B cell (primary cell): ENCODE measurements at regions not wholly inside any gene's neighbourhood (a gene's known extent, or its start where the extent isn't known, plus 50 kb on each side); places are given as distances from the start of the nearest gene placed in this dataset.

Source experiments
- ATAC-seq: fragments of 200-7000 bp; cut with Tn5 transposase; one replicate; pipeline ENCODE4 v1.10.0; 2021; ENCODE audit warnings: low read depth, mild to moderate bottlenecking, moderate number of reproducible peaks, moderate library complexity
- CTCF ChIA-PET: fragments of 350-600 bp; sonication (Branson Sonifier 250); formaldehyde crosslinking; loops from one replicate; lab custom pipeline; 2021; ENCODE audit warnings: antibody characterized with exemption, inconsistent platforms; lab: Charles Lee
- POLR2A ChIA-PET: fragments of 350-600 bp; sonication (Branson Sonifier 250); formaldehyde crosslinking; loops from one replicate; lab custom pipeline; 2021; ENCODE audit warnings: antibody characterized with exemption; lab: Charles Lee
- DNase-seq: peaks from one replicate; pipeline ENCODE4 v3.0.0; 2013
- H2AFZ ChIP-seq: 2 replicates; pipeline ENCODE4 v1.6.1; 2012; ENCODE audit warnings: mild to moderate bottlenecking, low read depth, low read length; ENCODE audit not compliant: insufficient read depth, poor library complexity, severe bottlenecking
- H3K27ac ChIP-seq, 2 donors: 1 replicate in 1 of 2; 2 replicates in 1 of 2; pipeline ENCODE4 v1.5.1; 2012 to 2013; ENCODE audit warnings: low read length in 2 of 2, mild to moderate bottlenecking in 2 of 2, moderate library complexity in 1 of 2
- H3K27me3 ChIP-seq, 4 experiments: fragments of 200-600 bp in 1 of 4; sonication (generic) in 1 of 4; replicated peaks in 1 of 4; 1 replicate in 2 of 4; 2 replicates in 2 of 4; pipeline versions ENCODE4 v1.6.1 to v1.7.0; 2013 to 2016; ENCODE audit warnings: low read length in 3 of 4, mild to moderate bottlenecking in 2 of 4, mixed read lengths in 1 of 4, moderate library complexity in 1 of 4; ENCODE audit not compliant: insufficient read depth in 4 of 4, control insufficient read depth in 3 of 4; ENCODE audit errors: control extremely low read depth in 1 of 4
- H3K36me3 ChIP-seq, 2 experiments: replicated peaks in 1 of 2; 1 replicate in 1 of 2; 2 replicates in 1 of 2; pipeline versions ENCODE4 v1.6.1 to v1.7.1; 2013; ENCODE audit warnings: low read length in 1 of 2; ENCODE audit not compliant: insufficient read depth in 2 of 2, control insufficient read depth in 1 of 2; ENCODE audit errors: control extremely low read depth in 1 of 2, extremely low read depth in 1 of 2
- H3K4me1 ChIP-seq, 2 donors: fragments of 200-600 bp in 1 of 2; sonication (generic) in 1 of 2; 1 replicate in 1 of 2; 2 replicates in 1 of 2; pipeline versions ENCODE4 v1.5.1 to v1.6.1; 2013 to 2017; ENCODE audit warnings: low read length in 2 of 2; ENCODE audit not compliant: control insufficient read depth in 2 of 2, insufficient read depth in 2 of 2
- H3K4me2 ChIP-seq: replicated peaks from 2 replicates; pipeline ENCODE3; 2012; ENCODE audit warnings: mild to moderate bottlenecking, low read depth, low read length; ENCODE audit not compliant: poor library complexity, severe bottlenecking
- H3K4me3 ChIP-seq, 5 experiments: fragments of 200-600 bp in 1 of 5; sonication (generic) in 1 of 5; 1 replicate in 3 of 5; 2 replicates in 2 of 5; pipeline versions ENCODE4 v1.5.1 to v1.7.0; 2011 to 2016; ENCODE audit warnings: low read length in 4 of 5, mild to moderate bottlenecking in 4 of 5, low read depth in 2 of 5, control low read depth in 1 of 5, moderate library complexity in 1 of 5; ENCODE audit not compliant: insufficient read depth in 1 of 5; ENCODE audit errors: control extremely low read depth in 1 of 5, extremely low read depth in 1 of 5
- H3K79me2 ChIP-seq: fragments of 200-600 bp; sonication (generic); one replicate; pipeline ENCODE4 v1.6.0; 2016; ENCODE audit warnings: low read length; ENCODE audit not compliant: control insufficient read depth, insufficient read depth
- H3K9ac ChIP-seq: fragments of 200-600 bp; sonication (generic); 2 replicates; pipeline ENCODE4 v1.6.1; 2017; ENCODE audit warnings: mild to moderate bottlenecking, low read length, moderate library complexity
- H3K9me3 ChIP-seq, 3 donors: one replicate each; pipeline versions ENCODE4 v1.6.1 to v1.7.1; 2013; ENCODE audit warnings: low read length in 2 of 3; ENCODE audit not compliant: control insufficient read depth in 2 of 3, insufficient read depth in 1 of 3; ENCODE audit errors: control extremely low read depth in 1 of 3
- H4K20me1 ChIP-seq: 2 replicates; pipeline ENCODE4 v1.6.0; 2012; ENCODE audit warnings: mild to moderate bottlenecking, low read length; ENCODE audit not compliant: insufficient read depth, control insufficient read depth, poor library complexity, severe bottlenecking
- H3K27ac Mint-ChIP-seq: one replicate; pipeline ENCODE4 v1.8.0; 2021; ENCODE audit warnings: mixed read lengths
- H3K27me3 Mint-ChIP-seq: one replicate; pipeline ENCODE4 v1.8.0; 2021; ENCODE audit warnings: mixed read lengths
- H3K4me1 Mint-ChIP-seq: one replicate; pipeline ENCODE4 v1.8.0; 2021; ENCODE audit warnings: mixed read lengths
- H3K4me3 Mint-ChIP-seq: one replicate; pipeline ENCODE4 v1.8.0; 2021; ENCODE audit warnings: mixed read lengths
- H3K9me3 Mint-ChIP-seq: one replicate; pipeline ENCODE4 v1.8.0; 2022; ENCODE audit warnings: mixed read lengths; ENCODE audit not compliant: insufficient read depth
- CTCF ChIP-seq: fragments of 200-600 bp; IDR thresholded peaks from one replicate; pipeline ENCODE4 v1.8.0; 2022; ENCODE audit warnings: antibody characterized with exemption, mild to moderate bottlenecking
- EZH2 ChIP-seq: IDR thresholded peaks from 2 replicates; pipeline ENCODE4 v1.6.1; 2012; ENCODE audit warnings: borderline replicate concordance, low read depth, mild to moderate bottlenecking, moderate library complexity, low read length; ENCODE audit not compliant: insufficient read depth, poor library complexity, severe bottlenecking
- WGBS: methylation state at CpG from one replicate; pipeline ENCODE4 v1.1.5; 2013; ENCODE audit warnings: missing lambda C conversion rate; ENCODE audit not compliant: insufficient coverage; 5-methylcytosine and 5-hydroxymethylcytosine counted together
- intact Hi-C: fragments of 100-400 bp; cut with micrococcal nuclease; formaldehyde crosslinking; loops from one replicate; pipeline ENCODE4 v1.10.0; 2022

- DNase-seq, result no peak
- Mint-ChIP-seq H3K4me1 (no peaks in the 10 kb centered on the region), H3K4me3 (no peak overlapping the region), H3K27ac (no peak overlapping the region), H3K9me3 (peaks cover 4% of the 10 kb centered on the region), H3K27me3 (no peaks in the 10 kb centered on the region)
- H3K27ac ChIP-seq, result no peak overlapping the region
- no peak for TF ChIP-seq EZH2
- no peak for TF ChIP-seq CTCF
- no peaks in the 10 kb centered on the region for H4K20me1 ChIP-seq
- no peak overlapping the region for H3K4me3 ChIP-seq
- H2AFZ ChIP-seq, result no peak overlapping the region
- intact Hi-C loops, result no loop called here
- H3K27me3 ChIP-seq, result no peaks in the 10 kb centered on the region
- 100% methylated on average over 1 of the region's 1 CpG for WGBS
- no peak overlapping the region for H3K4me2 ChIP-seq
- H3K4me1 ChIP-seq, result no peaks in the 10 kb centered on the region
- no peak overlapping the region for H3K9ac ChIP-seq
- H3K9me3 ChIP-seq, result peaks cover 0 to 5% (median 2%) of the 10 kb centered on the region in 3 donors
- ATAC-seq, result no peak
- ChIA-PET POLR2A (no interaction called here), CTCF (no interaction called here)
- H3K79me2 ChIP-seq, result no peaks in the 10 kb centered on the region
- H3K36me3 ChIP-seq, result no peaks in the 10 kb centered on the region
Measured at GRCh38 chr3:29099775-29100174, 181.1 kb upstream of the RBMS3 start.

GRCh38 chr3:29100292-29100691, 180.6 kb upstream of the RBMS3 start:
- H3K27ac Mint-ChIP-seq, result no peak overlapping the region
- H3K4me3 Mint-ChIP-seq, result no peak overlapping the region
- Histone ChIP-seq H3K9ac (no peak overlapping the region), H3K36me3 (no peaks in the 10 kb centered on the region), H3K79me2 (no peaks in the 10 kb centered on the region), H3K9me3 (peaks cover 0 to 5% (median 1%) of the 10 kb centered on the region in 3 donors), H3K27ac (no peak overlapping the region), H2AFZ (no peak overlapping the region), H3K4me2 (no peak overlapping the region), H3K27me3 (no peaks in the 10 kb centered on the region), H4K20me1 (no peaks in the 10 kb centered on the region), H3K4me1 (no peaks in the 10 kb centered on the region), H3K4me3 (no peak overlapping the region)
- intact Hi-C loops, result no loop called here
- peaks cover 3% of the 10 kb centered on the region for H3K9me3 Mint-ChIP-seq
- no peak for ATAC-seq
- TF ChIP-seq EZH2 (no peak), CTCF (no peak)
- H3K27me3 Mint-ChIP-seq, result no peaks in the 10 kb centered on the region
- POLR2A ChIA-PET, result no interaction called here
- no peak for DNase-seq
- CTCF ChIA-PET, result no interaction called here
- H3K4me1 Mint-ChIP-seq, result no peaks in the 10 kb centered on the region
- WGBS, result no CpG with 5 or more reads among the region's 3 CpGs
